Stimulated activated CD4-positive, alpha-beta T cell treated with anti-CD3 and anti-CD28 coated beads, Interleukin-15, amount 100 ng/mL, for 48 hours (primary cell): ENCODE measurements at regions not wholly inside any gene's neighbourhood (a gene's known extent, or its start where the extent isn't known, plus 50 kb on each side); places are given as distances from the start of the nearest gene placed in this dataset.
A peak's percentile ranks its signal among the peaks of the same experiment; 100 is the strongest.
"Not testable (repeated sequence)": the region's sequence is repeated elsewhere in the genome, so short reads cannot be mapped to it uniquely, and the experiment has no call there.

Experiments used
- DNase-seq, 2 donors: peaks; one replicate each; pipeline ENCODE4 v3.0.0-alpha.2; 2020; ENCODE audit warnings: low read depth in 2 of 2

- DNase-seq = no peak
Measured at GRCh38 chr2:57698935-57699449, 347.6 kb upstream of the VRK2 start.

DNA sequence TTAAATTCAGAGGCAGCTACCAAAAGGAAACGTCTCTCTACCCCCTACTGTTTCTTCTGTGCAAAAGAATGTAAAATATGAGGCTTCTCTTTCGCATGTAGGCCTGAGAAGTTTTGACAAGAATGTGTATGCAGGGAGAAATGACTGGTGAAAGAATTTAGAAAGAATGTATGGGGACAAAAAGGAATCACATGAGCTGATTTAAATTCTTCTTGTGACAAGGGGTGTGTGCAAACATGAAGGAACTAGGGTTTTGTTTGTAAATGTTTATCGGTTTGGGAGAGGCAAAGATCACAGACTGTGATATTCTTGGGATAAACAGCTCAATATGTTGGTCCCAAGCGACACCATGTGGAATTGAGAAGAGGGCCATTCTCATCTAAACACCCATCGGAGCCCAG is 345.2 kb upstream of the VRK2 start:
- no peak for DNase-seq

GRCh38 chr2:57703407-57703806 is 343.2 kb upstream of the VRK2 start:
- no peak for DNase-seq

GRCh38 chr2:57707794-57708193 is 338.8 kb upstream of the VRK2 start:
- not testable (repeated sequence) for DNase-seq

- no peak for DNase-seq
Measured at GRCh38 chr2:57711991-57712390, 334.6 kb upstream of the VRK2 start.

DNA sequence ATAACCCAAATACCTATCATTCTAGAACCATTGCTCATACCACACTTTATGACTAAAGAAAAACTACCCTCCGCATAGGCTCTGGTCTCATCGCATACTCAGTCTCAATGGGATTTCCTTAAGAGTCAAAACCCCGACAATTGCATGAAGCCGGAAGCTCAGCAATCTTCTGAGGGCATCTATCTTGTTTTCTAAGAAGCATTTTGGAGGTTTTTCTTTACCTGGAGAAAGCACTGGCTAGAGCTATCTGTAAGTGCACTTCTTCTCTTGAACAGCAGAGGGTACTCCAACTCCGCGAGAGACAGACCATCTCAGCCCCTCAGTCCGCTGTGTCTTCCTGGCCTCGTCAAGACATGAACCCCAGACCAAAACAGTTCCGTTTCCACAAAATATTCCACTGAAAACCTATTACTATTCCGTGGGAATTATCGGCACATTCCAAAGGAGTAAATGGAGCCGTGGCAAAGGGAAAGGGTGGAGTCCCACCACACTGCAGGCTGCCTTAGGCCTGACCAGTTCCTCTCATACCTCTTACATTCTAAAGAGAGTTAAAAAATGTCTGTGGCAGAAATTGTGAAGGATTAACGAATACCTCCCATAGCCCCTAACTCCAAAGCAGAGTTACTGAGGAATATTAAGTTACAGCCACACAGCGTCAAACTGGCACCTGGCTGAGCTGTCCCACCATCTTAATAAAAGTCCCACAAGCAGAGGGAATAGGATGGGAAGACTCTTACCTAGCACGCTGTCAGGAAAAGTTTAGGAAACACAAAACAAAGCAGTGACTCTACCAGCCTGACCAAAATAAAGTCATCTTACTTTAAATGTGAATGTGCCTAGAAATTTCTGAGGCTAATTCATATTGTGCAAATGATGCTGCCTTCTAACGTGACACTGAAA is 325.6 kb upstream of the VRK2 start:
- DNase-seq = peak in 1 of 2 donors; percentile 1

GRCh38 chr2:57725337-57725947 is 321.2 kb upstream of the VRK2 start:
- no peak for DNase-seq

GRCh38 chr2:57726294-57726693 is 320.3 kb upstream of the VRK2 start:
- no peak for DNase-seq

GRCh38 chr2:57728691-57729090 is 317.9 kb upstream of the VRK2 start:
- DNase-seq = no peak

DNA sequence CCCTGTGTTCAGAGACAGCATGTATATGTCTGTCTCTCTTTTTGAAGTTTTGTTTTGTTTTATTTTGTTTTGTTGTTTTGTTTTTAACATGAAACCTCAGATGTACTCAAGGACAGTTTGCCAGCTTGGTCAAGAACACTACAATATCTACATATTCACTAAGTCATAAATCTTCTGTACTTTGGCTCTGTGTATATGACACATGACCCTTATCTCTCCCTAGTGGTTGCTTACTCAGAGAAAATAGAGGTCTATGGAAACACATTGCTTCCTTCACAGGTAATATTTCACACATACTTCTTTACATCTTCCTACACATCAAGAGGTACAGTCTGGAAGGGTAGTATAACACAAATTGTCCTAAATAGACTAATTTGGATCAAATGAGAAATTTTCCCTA is 312.6 kb upstream of the VRK2 start:
- DNase-seq = no peak

- DNase-seq = no peak
Measured at GRCh38 chr2:57740891-57741290, 305.7 kb upstream of the VRK2 start.

DNA sequence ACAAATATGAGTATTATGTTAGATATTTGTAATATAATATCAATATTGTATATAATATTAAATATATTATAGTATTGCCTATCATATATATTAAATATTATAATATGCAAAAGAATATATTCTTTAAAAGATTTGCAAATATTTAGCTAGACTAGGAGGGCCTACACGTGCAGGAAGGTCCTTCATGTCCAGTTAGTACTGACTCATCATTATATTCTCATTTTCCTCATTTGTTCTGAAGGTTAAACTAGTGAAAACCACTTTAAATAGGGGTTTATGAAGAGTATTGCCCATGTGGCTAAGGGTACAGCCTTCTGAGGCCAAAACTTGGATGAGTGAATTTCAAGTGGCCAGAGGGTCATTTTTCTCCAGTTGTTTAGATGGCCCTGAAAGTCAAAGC is 293.0 kb upstream of the VRK2 start:
- no peak for DNase-seq

DNA sequence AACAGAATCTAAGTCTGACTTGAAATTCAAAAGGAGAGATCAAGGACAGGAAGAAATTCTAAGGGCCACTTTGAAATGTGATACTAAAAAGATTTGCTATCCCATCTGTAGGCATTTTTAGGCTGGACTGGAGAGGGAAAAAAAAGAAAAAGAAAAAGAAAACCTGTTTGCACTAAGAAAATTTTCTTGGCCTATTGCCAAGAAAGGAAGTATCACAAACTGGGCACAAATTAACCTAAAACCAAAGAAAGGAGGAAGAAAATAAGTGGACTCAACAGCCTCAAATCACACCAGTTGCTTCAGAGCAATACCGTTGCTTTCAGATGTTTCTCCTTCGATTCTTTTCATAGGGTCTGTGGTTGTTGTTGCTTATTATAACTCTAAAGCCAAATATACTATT is 287.9 kb upstream of the VRK2 start:
- no peak for DNase-seq

- no peak for DNase-seq
Measured at GRCh38 chr2:57759131-57759530, 287.5 kb upstream of the VRK2 start.

- peak; percentile 52 to 62 for DNase-seq
Measured at GRCh38 chr2:57759822-57760300, 286.7 kb upstream of the VRK2 start.

DNA sequence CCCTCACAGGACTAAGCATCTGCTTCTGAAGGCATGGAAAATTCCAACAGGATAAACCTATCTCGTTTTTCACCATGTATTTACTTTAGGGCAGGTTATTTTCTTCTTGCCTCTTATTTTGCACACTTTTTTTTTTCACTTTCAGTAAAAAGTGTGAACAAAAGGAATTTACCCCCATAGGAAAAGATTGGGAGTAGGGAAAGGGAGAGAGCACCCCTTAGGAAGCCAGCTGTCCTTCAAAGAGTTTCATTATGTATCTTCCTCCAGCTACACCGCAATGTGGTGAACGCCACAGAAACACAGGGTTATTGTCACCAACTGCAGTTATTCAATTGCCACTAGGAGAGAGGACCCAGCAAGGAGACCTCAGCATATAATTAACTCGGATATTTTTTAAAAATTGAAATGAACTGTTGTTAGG is 286.2 kb upstream of the VRK2 start:
- no peak for DNase-seq

- DNase-seq = no peak
Measured at GRCh38 chr2:57776916-57777315, 269.7 kb upstream of the VRK2 start.

DNA sequence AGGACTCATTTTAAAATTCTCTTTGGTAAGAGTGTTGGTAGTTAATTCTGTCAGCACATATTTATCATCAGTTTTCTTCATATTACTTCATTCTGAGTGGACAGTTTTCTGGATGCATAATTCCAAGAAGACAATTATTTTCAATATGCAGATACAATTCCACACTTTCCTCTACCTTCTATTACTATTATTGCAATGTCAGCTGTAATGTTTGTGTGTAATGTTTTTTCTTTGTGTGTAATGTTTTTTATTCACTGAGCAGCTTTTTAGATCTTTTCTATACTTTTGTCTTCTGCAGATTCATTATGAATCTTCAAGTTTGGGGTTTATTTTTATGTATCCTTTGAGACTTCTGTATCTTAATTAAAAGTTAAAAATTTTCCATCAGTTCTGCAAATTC is 264.0 kb upstream of the VRK2 start:
- no peak for DNase-seq

GRCh38 chr2:57793310-57793709 is 253.3 kb upstream of the VRK2 start:
- DNase-seq = no peak

- no peak for DNase-seq
Measured at GRCh38 chr2:57796527-57796926, 250.1 kb upstream of the VRK2 start.

DNA sequence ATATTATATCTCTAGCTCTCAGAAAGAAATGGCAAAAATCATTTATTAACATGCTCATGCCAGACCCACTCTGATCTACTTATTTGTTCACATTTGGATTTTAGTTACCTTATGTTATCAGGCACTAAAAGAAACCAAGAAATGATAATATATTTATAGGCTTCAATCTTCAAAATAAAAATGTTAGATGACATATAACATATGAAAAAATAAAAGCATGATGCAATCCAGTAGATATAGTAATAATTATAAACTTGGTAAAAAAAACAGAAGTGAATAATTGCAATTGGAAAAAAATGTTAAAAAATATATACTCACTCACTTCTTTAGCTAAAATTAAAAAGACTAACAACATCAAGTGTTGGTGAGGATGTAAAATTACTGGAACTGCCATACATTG is 248.3 kb upstream of the VRK2 start:
- no peak for DNase-seq

DNA sequence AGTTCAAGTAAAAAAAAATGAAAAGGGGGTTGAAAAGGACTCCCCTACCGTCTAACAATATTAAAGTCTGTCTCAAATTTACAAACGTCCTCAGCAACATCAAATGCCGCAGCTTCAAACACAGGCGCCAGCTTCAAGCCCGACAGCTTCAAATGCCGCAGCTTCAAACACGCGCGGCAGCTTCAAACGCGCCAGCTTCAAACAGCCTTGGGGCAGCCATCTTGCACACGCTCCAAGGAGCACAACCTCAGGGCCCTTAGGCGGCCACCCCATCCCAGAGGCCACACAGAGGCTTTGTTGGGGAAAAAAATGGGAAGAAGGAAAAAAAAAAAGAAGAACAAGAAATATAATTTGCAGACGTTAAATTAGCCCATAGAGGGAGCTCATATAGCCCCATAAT is 244.4 kb upstream of the VRK2 start:
- no peak for DNase-seq

DNA sequence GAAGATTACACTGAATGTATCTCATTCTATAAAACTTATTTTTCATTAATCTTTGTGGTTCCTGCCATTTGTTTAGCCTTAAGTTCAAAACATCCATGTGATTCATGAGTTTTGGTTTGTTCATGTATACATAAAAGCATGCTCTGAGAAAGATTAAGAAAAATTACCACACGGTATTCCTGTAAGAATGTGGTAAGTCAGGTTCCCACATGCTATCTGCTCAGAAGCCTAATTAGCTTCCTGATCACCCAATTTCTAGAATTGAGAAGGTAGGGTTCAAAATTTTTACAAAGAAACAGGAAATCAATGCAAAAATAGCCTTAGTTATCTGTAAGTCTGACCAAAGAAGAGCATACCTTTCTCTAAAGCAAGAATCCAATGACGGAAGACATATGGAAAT is 241.6 kb upstream of the VRK2 start:
- no peak for DNase-seq
